Germinal center (tissue), 1 donor: ENCODE measurements at regions not wholly inside any gene's neighbourhood (a gene's known extent, or its start where the extent isn't known, plus 50 kb on each side); places are given as distances from the start of the nearest gene placed in this dataset.
"Not testable (repeated sequence)": the region's sequence is repeated elsewhere in the genome, so short reads cannot be mapped to it uniquely, and the experiment has no call there.

ENCODE experiments used
- DNase-seq: peaks from one replicate; pipeline ENCODE4 v3.0.0; 2012; ENCODE audit warnings: mixed read lengths, low spot score

- DNase-seq: no peak
Observed at GRCh38 chr5:155772009-155772662, 554.8 kb upstream of the SGCD start.

GRCh38 chr5:155773680-155774079 lies 553.3 kb upstream of the SGCD start:
- no peak for DNase-seq

GRCh38 chr5:155780260-155780659 lies 546.7 kb upstream of the SGCD start:
- DNase-seq: no peak

GRCh38 chr5:155783246-155783645 lies 543.7 kb upstream of the SGCD start:
- no peak for DNase-seq

GRCh38 chr5:155783791-155784190 lies 543.2 kb upstream of the SGCD start:
- DNase-seq: no peak

- no peak for DNase-seq
Observed at GRCh38 chr5:155786108-155786507, 540.9 kb upstream of the SGCD start.

GRCh38 chr5:155792873-155793272 lies 534.1 kb upstream of the SGCD start:
- no peak for DNase-seq

GRCh38 chr5:155794795-155795194 lies 532.2 kb upstream of the SGCD start:
- no peak for DNase-seq

GRCh38 chr5:155799308-155799707 lies 527.7 kb upstream of the SGCD start:
- DNase-seq: no peak

GRCh38 chr5:155807884-155808576 lies 518.9 kb upstream of the SGCD start:
- DNase-seq: no peak

GRCh38 chr5:155815248-155815647 lies 511.7 kb upstream of the SGCD start:
- DNase-seq: no peak

- no peak for DNase-seq
Observed at GRCh38 chr5:155822177-155822576, 504.8 kb upstream of the SGCD start.

- DNase-seq: no peak
Observed at GRCh38 chr5:155826611-155827507, 500.1 kb upstream of the SGCD start.

GRCh38 chr5:155827508-155827815 lies 499.5 kb upstream of the SGCD start:
- not testable (repeated sequence) for DNase-seq

GRCh38 chr5:155827949-155828348 lies 499.0 kb upstream of the SGCD start:
- no peak for DNase-seq

- no peak for DNase-seq
Observed at GRCh38 chr5:155831491-155831890, 495.5 kb upstream of the SGCD start.

- no peak for DNase-seq
Observed at GRCh38 chr5:155833287-155833686, 493.7 kb upstream of the SGCD start.

GRCh38 chr5:155834271-155834975 lies 492.5 kb upstream of the SGCD start:
- no peak for DNase-seq

GRCh38 chr5:155836089-155836803 lies 490.7 kb upstream of the SGCD start:
- DNase-seq: no peak

GRCh38 chr5:155838394-155838793 lies 488.6 kb upstream of the SGCD start:
- no peak for DNase-seq

- no peak for DNase-seq
Observed at GRCh38 chr5:155839251-155840037, 487.5 kb upstream of the SGCD start.
